A673 (cell line): ENCODE measurements at regions not wholly inside any gene's neighbourhood (a gene's known extent, or its start where the extent isn't known, plus 50 kb on each side); places are given as distances from the start of the nearest gene placed in this dataset.

Experiments
- BruUV-seq: library from RNA; stranded (reverse); fragments of 400-500 nt; replicated peaks from 2 replicates; lab custom pipeline; 2021; lab: Mats Ljungman, UMichigan
- CTCF ChIA-PET: fragments of 300-600 bp; sonication (Branson Sonifier 250); formaldehyde crosslinking; loops from one replicate; lab custom pipeline; 2022; ENCODE audit warnings: antibody characterized with exemption; lab: Charles Lee
- POLR2A ChIA-PET: fragments of 300-600 bp; sonication (Branson Sonifier 250); formaldehyde crosslinking; loops from one replicate; lab custom pipeline; 2022; ENCODE audit warnings: antibody characterized with exemption; ENCODE audit not compliant: low non-redundant PET; lab: Charles Lee
- DNase-seq: peaks from one replicate; pipeline ENCODE4 v3.0.0-alpha.2; 2015; ENCODE audit warnings: low spot score
- H3K27ac ChIP-seq: fragments of 200-600 bp; sonication (generic); 2 replicates; pipeline ENCODE4 v1.5.1; 2016; ENCODE audit warnings: mixed run types, low read depth, mild to moderate bottlenecking, mixed read lengths, antibody characterized with exemption, low read length; ENCODE audit not compliant: poor library complexity, severe bottlenecking
- H3K27me3 ChIP-seq: fragments of 200-600 bp; sonication (generic); replicated peaks from 2 replicates; pipeline ENCODE4 v1.6.1; 2017; ENCODE audit warnings: mixed run types, low read depth, mild to moderate bottlenecking, mixed read lengths, antibody characterized with exemption, low read length; ENCODE audit not compliant: insufficient read depth, poor library complexity
- H3K36me3 ChIP-seq: fragments of 200-600 bp; sonication (generic); 2 replicates; pipeline ENCODE4 v1.6.1; 2016; ENCODE audit warnings: mixed run types, mild to moderate bottlenecking, mixed read lengths, antibody characterized with exemption, low read length; ENCODE audit not compliant: insufficient read depth, poor library complexity, severe bottlenecking
- H3K4me1 ChIP-seq: fragments of 200-600 bp; sonication (generic); 2 replicates; pipeline ENCODE4 v1.6.1; 2017; ENCODE audit warnings: mixed run types, mild to moderate bottlenecking, mixed read lengths, antibody characterized with exemption, low read length; ENCODE audit not compliant: insufficient read depth, poor library complexity, severe bottlenecking
- H3K4me3 ChIP-seq: fragments of 200-600 bp; sonication (generic); 2 replicates; pipeline ENCODE4 v1.5.1; 2016; ENCODE audit warnings: low read depth, mixed run types, mild to moderate bottlenecking, mixed read lengths, low read length; ENCODE audit not compliant: poor library complexity, severe bottlenecking
- H3K9me3 ChIP-seq: fragments of 200-600 bp; sonication (generic); 2 replicates; pipeline ENCODE4 v1.6.1; 2016; ENCODE audit warnings: mixed run types, low read depth, mild to moderate bottlenecking, mixed read lengths, antibody characterized with exemption, low read length; ENCODE audit not compliant: poor library complexity, severe bottlenecking
- CTCF ChIP-seq: fragments of 300-800, 200-600 bp; sonication (generic); conservative IDR thresholded peaks from 2 replicates; pipeline ENCODE4 v1.5.1; 2017; ENCODE audit warnings: low read depth, mild to moderate bottlenecking, antibody characterized with exemption, low read length, moderate library complexity, mixed read lengths
- EZH2 ChIP-seq: fragments of 200-600 bp; sonication (generic); IDR thresholded peaks from 2 replicates; pipeline ENCODE4 v1.6.1; 2017; ENCODE audit warnings: borderline replicate concordance, low read depth, mild to moderate bottlenecking, mixed read lengths, antibody characterized with exemption, low read length; ENCODE audit not compliant: poor library complexity, severe bottlenecking
- intact Hi-C: fragments of 100-400 bp; cut with micrococcal nuclease; formaldehyde crosslinking; loops from one replicate; pipeline ENCODE4 v1.10.0; 2022; ENCODE audit not compliant: unreplicated experiment

- DNase-seq: no peak
- H3K4me3 ChIP-seq: no peak overlapping the region
- TF ChIP-seq CTCF: no peak
- no peak for TF ChIP-seq EZH2
- no peak overlapping the region for H3K27ac ChIP-seq
- POLR2A ChIA-PET: no interaction called here
- CTCF ChIA-PET: no interaction called here
- intact Hi-C loops: no loop called here
- BruUV-seq: no TSS peak
- H3K4me1 ChIP-seq: no peaks in the 10 kb centered on the region
- peaks cover 24% of the 10 kb centered on the region for H3K27me3 ChIP-seq
- H3K9me3 ChIP-seq: no peaks in the 10 kb centered on the region
- H3K36me3 ChIP-seq: no peaks in the 10 kb centered on the region
These were observed 176.3 kb upstream of the VEGFC start for GRCh38 chr4:176969011-176969410.

GRCh38 chr4:176970853-176971252 lies 178.1 kb upstream of the VEGFC start:
- POLR2A ChIA-PET: no interaction called here
- TF ChIP-seq CTCF (no peak), EZH2 (no peak)
- H3K36me3 ChIP-seq: no peaks in the 10 kb centered on the region
- no peak for DNase-seq
- no peak overlapping the region for H3K27ac ChIP-seq
- no TSS peak for BruUV-seq
- CTCF ChIA-PET: no interaction called here
- intact Hi-C loops: no loop called here
- H3K9me3 ChIP-seq: no peaks in the 10 kb centered on the region
- H3K4me3 ChIP-seq: no peak overlapping the region
- peaks cover 24% of the 10 kb centered on the region for H3K27me3 ChIP-seq
- no peaks in the 10 kb centered on the region for H3K4me1 ChIP-seq

- ChIA-PET POLR2A (no interaction called here), CTCF (no interaction called here)
- Histone ChIP-seq H3K9me3 (no peaks in the 10 kb centered on the region), H3K4me3 (no peak overlapping the region), H3K36me3 (no peaks in the 10 kb centered on the region), H3K27me3 (peaks cover 17% of the 10 kb centered on the region), H3K4me1 (no peaks in the 10 kb centered on the region), H3K27ac (no peak overlapping the region)
- TF ChIP-seq EZH2 (no peak), CTCF (no peak)
- no TSS peak for BruUV-seq
- DNase-seq: no peak
- intact Hi-C loops: no loop called here
These were observed 178.9 kb upstream of the VEGFC start for GRCh38 chr4:176971576-176972115.
